ENCODE measurements at regions not wholly inside any gene's neighbourhood (a gene's known extent, or its start where the extent isn't known, plus 50 kb on each side); places are given as distances from the start of the nearest gene placed in this dataset.

DNA sequence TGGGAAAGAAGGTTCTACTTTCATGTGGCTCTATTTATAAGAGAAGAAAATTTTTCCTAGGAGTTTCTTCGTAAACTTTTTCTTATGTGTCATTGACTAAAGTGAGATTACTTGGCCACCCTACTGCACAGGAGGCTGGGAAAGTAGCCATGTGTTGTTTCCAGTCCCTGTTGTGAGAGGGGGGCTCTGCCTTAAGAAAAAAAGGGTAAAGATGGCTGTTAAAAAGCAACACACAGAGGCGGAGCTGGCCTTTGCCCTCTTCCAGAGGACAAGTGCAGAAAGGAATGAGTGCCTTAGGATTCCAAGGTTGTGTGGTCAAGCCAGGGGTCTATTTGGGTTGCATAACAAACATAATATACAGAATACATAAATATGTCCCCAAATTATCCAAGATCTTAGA lies 230.0 kb upstream of the CXCR4 start:
- peaks cover 2% of the 10 kb centered on the region for H3K9me3 Mint-ChIP-seq (ENCODE audit: low read depth)
- H3K27me3 Mint-ChIP-seq: no peaks in the 10 kb centered on the region
- DNase-seq (ENCODE audit: low spot score, unreplicated experiment): no peak
- no peak overlapping the region for H3K27ac Mint-ChIP-seq
- no peak overlapping the region for H3K4me3 Mint-ChIP-seq (ENCODE audit: low read depth)
- H3K4me1 Mint-ChIP-seq (ENCODE audit: low read depth): no peaks in the 10 kb centered on the region
- TF ChIP-seq, protein P1, sequence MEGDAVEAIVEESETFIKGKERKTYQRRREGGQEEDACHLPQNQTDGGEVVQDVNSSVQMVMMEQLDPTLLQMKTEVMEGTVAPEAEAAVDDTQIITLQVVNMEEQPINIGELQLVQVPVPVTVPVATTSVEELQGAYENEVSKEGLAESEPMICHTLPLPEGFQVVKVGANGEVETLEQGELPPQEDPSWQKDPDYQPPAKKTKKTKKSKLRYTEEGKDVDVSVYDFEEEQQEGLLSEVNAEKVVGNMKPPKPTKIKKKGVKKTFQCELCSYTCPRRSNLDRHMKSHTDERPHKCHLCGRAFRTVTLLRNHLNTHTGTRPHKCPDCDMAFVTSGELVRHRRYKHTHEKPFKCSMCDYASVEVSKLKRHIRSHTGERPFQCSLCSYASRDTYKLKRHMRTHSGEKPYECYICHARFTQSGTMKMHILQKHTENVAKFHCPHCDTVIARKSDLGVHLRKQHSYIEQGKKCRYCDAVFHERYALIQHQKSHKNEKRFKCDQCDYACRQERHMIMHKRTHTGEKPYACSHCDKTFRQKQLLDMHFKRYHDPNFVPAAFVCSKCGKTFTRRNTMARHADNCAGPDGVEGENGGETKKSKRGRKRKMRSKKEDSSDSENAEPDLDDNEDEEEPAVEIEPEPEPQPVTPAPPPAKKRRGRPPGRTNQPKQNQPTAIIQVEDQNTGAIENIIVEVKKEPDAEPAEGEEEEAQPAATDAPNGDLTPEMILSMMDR (IDR thresholded peaks at IDR 0.05; ENCODE audit: unreplicated experiment): no peak
- no peaks in the 10 kb centered on the region for H3K36me3 Mint-ChIP-seq (ENCODE audit: insufficient read depth)

DNA sequence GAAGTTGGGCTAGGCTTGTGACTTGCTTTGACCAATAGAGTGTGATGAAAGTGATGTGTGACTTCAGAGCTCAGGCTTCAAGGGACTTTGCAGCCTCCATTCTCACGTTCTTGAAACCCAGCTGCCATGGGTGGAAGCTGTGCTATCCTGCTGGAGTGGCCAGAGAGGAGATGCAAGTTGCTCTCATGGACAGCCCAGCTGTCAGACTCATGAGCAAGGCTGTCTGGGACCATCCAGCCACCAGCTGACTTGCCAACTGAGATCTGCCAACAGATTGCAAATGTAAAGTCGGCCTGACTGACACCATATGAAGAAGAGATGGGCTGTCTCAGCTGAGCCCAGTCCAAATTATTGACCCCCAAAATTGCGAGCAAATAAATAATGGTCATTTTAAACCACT lies 226.4 kb upstream of the CXCR4 start:
- Mint-ChIP-seq H3K4me1 (ENCODE audit: low read depth) (no peaks in the 10 kb centered on the region), H3K27ac (no peak overlapping the region), H3K9me3 (ENCODE audit: low read depth) (peaks cover 4% of the 10 kb centered on the region), H3K36me3 (ENCODE audit: insufficient read depth) (no peaks in the 10 kb centered on the region), H3K27me3 (no peaks in the 10 kb centered on the region), H3K4me3 (ENCODE audit: low read depth) (no peak overlapping the region)
- TF ChIP-seq, protein P1 (IDR thresholded peaks at IDR 0.05; ENCODE audit: unreplicated experiment): no peak
- DNase-seq (ENCODE audit: low spot score, unreplicated experiment): no peak

DNA sequence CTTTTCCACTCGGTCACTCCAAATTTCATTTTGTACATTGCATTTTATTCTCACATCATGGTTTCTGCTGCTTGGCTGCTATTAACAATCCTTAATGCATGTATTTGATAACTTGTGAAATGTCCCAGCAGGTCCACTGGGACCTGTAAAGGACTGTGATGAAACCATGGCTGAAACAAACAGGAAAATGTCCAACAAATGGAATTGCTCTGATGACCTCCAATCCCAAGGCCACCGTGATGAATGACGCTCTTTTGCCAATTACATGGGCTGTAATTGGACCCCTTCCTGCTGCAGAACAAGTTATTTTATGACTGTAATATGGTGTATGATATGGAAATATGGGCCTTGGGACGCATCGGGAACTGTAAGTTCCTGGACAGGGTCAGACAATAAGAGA lies 224.2 kb upstream of the CXCR4 start:
- TF ChIP-seq, protein P1 (IDR thresholded peaks at IDR 0.05; ENCODE audit: unreplicated experiment): no peak
- H3K27me3 Mint-ChIP-seq: no peaks in the 10 kb centered on the region
- H3K4me1 Mint-ChIP-seq (ENCODE audit: low read depth): no peaks in the 10 kb centered on the region
- peaks cover 10% of the 10 kb centered on the region for H3K9me3 Mint-ChIP-seq (ENCODE audit: low read depth)
- no peaks in the 10 kb centered on the region for H3K36me3 Mint-ChIP-seq (ENCODE audit: insufficient read depth)
- H3K4me3 Mint-ChIP-seq (ENCODE audit: low read depth): no peak overlapping the region
- no peak for DNase-seq (ENCODE audit: low spot score, unreplicated experiment)
- H3K27ac Mint-ChIP-seq: no peak overlapping the region

DNA sequence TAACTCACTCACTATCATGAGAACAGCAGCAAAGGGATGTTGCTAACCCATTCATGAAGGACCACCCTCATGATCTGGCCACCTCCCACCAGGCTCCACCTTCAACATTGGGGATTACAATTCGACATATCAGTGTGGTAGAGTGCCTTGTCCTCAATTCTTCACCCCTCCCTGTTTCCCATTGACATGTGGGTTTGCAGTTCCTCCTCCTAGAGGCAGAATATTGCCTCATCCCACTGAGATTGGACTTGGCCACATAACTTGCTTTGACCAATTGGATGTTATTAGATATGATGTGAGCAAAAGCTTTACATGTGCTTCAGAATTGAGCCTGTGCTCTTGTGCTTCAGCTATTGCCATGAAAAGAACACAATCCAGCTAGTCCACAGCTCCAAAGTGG lies 217.0 kb upstream of the CXCR4 start:
- Mint-ChIP-seq H3K9me3 (ENCODE audit: low read depth) (peaks cover 10% of the 10 kb centered on the region), H3K4me1 (ENCODE audit: low read depth) (no peaks in the 10 kb centered on the region), H3K27me3 (no peaks in the 10 kb centered on the region), H3K4me3 (ENCODE audit: low read depth) (no peak overlapping the region), H3K27ac (no peak overlapping the region), H3K36me3 (ENCODE audit: insufficient read depth) (no peaks in the 10 kb centered on the region)
- DNase-seq (ENCODE audit: low spot score, unreplicated experiment): no peak
- TF ChIP-seq, protein P1 (IDR thresholded peaks at IDR 0.05; ENCODE audit: unreplicated experiment): no peak

DNA sequence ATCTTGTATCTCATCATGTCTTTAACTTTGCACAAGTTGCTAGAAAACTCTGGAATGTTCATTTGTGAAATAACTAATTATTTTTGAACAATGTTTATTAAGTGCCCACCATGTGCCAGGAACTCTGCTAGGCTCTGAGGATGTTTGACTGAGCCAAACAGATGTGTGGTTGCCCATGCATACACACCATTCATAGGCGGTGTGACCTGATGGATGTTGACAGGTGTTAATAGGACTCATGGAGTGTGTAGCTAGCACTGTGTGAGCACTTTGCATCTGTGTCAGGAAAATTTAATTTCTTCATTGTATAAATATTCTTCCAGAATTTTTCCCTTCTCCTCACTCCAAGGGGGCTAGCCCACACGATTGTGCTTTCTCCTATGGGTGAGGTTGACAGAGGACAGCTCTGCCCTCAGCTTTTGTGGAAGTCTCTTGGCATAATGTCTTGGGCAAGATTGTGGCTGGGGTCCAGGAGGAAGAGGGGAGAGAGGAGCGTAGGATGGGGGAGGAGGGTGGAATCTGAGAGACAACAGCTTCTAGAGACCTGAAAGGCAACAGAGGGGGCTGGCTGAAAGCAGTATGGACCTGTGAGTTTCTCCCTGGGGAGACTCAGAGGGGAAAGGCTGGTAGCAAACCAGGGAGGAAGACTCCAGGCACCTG lies 214.6 kb upstream of the CXCR4 start:
- TF ChIP-seq, protein P1 (IDR thresholded peaks at IDR 0.05; ENCODE audit: unreplicated experiment): no peak
- DNase-seq (ENCODE audit: low spot score, unreplicated experiment): no peak
- no peaks in the 10 kb centered on the region for H3K9me3 Mint-ChIP-seq (ENCODE audit: low read depth)
- no peak overlapping the region for H3K4me3 Mint-ChIP-seq (ENCODE audit: low read depth)
- no peaks in the 10 kb centered on the region for H3K27me3 Mint-ChIP-seq
- H3K4me1 Mint-ChIP-seq (ENCODE audit: low read depth): peaks cover 6% of the 10 kb centered on the region
- no peak overlapping the region for H3K27ac Mint-ChIP-seq
- no peaks in the 10 kb centered on the region for H3K36me3 Mint-ChIP-seq (ENCODE audit: insufficient read depth)
